Body of pancreas (tissue), 4 donors: ENCODE measurements at regions not wholly inside any gene's neighbourhood (a gene's known extent, or its start where the extent isn't known, plus 50 kb on each side); places are given as distances from the start of the nearest gene placed in this dataset.

Experiments used
- ATAC-seq: fragments of 150-250 bp; one replicate; pipeline ENCODE4 v1.9.1; 2016
- DNase-seq, 4 donors: peaks; one replicate each; pipeline ENCODE4 v3.0.0-alpha.2; 2019
- H3K27ac ChIP-seq, 4 donors: fragments of 200-600 bp; sonication (generic); 1 replicate in 3 of 4; 2 replicates in 1 of 4; pipeline versions ENCODE4 v1.5.1 to v1.6.1; 2016 to 2019; ENCODE audit warnings: mild to moderate bottlenecking in 1 of 4, mixed read lengths in 1 of 4, moderate library complexity in 1 of 4
- H3K27me3 ChIP-seq, 2 donors: fragments of 200-600 bp; sonication (generic); one replicate each; pipeline ENCODE4 v1.6.0; 2016; ENCODE audit warnings: mild to moderate bottlenecking in 1 of 2
- H3K36me3 ChIP-seq, 2 donors: fragments of 200-600 bp; sonication (generic); replicated peaks in 1 of 2; 2 replicates each; pipeline ENCODE4 v1.5.1; 2016; ENCODE audit warnings: low read depth in 2 of 2; ENCODE audit not compliant: insufficient read depth in 1 of 2
- H3K4me1 ChIP-seq: fragments of 200-600 bp; sonication (generic); one replicate; pipeline ENCODE4 v1.6.0; 2016
- H3K4me3 ChIP-seq, 2 donors: fragments of 200-600 bp; sonication (generic); 1 replicate in 1 of 2; 2 replicates in 1 of 2; pipeline ENCODE4 v1.5.1; 2016 to 2019
- H3K9me3 ChIP-seq, 3 donors: fragments of 200-600 bp; sonication (generic); 1 replicate in 2 of 3; 2 replicates in 1 of 3; pipeline ENCODE4 v1.5.1; 2016
- POLR2A ChIP-seq, 3 donors: fragments of 450-650 bp; IDR thresholded peaks; one replicate each; pipeline ENCODE4 v1.6.1; 2016; ENCODE audit warnings: antibody characterized with exemption in 3 of 3, mild to moderate bottlenecking in 2 of 3
- WGBS, 2 donors: methylation state at CpG; one replicate each; pipeline ENCODE4 v1.1.5; 2017; 5-methylcytosine and 5-hydroxymethylcytosine counted together
- intact Hi-C: fragments of 100-400 bp; cut with DNase I; formaldehyde crosslinking; loops from one replicate; pipeline ENCODE4 v1.15.1; 2023
- TF ChIP-seq, protein P1 (sequence below), 7 experiments: fragments of 450-650 bp in 4 of 7; fragments of 200-600 bp in 3 of 7; sonication (generic) in 3 of 7; IDR thresholded peaks; one replicate each; pipeline ENCODE4 v1.5.1; 2016 to 2019; ENCODE audit warnings: antibody characterized with exemption in 7 of 7

GRCh38 chr15:70596354-70597055 lies 166.9 kb downstream of the UACA start:
- no peak for DNase-seq

DNA sequence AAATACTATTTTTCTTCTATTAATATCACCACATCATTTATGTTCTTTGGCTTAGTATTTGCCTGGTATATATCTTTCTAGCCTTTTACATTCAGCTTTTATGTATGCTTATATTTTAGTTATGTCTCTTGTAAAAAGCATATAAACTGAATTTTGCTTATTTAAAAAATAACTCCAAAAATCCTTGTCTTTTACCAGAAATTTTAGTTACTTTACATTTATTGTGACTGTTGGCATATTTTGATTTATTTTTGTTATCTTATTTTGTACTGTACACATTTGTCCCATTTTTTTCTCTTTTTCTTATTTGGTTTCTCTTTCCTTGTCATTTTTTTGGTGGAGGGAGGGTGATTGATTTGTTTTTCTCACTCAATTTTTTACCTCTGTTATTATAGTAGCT lies 169.6 kb downstream of the UACA start:
- no peak overlapping the region for H3K27ac ChIP-seq
- H3K9me3 ChIP-seq = peaks cover 0 to 8% (median 0%) of the 10 kb centered on the region in 3 donors

More at GRCh38 chr15:70596354-70597055, 166.9 kb downstream of the UACA start:
- Histone ChIP-seq H3K27me3 (no peaks in the 10 kb centered on the region), H3K36me3 (no peaks in the 10 kb centered on the region), H3K4me3 (no peak overlapping the region), H3K4me1 (no peaks in the 10 kb centered on the region), H3K9me3 (peaks cover 0 to 8% (median 0%) of the 10 kb centered on the region in 3 donors), H3K27ac (no peak overlapping the region)
- ATAC-seq = no peak
- 90 to 94% methylated on average over 2 of the region's 2 CpGs for WGBS, 2 donors
- intact Hi-C loops = no loop called here
- TF ChIP-seq, protein P1, sequence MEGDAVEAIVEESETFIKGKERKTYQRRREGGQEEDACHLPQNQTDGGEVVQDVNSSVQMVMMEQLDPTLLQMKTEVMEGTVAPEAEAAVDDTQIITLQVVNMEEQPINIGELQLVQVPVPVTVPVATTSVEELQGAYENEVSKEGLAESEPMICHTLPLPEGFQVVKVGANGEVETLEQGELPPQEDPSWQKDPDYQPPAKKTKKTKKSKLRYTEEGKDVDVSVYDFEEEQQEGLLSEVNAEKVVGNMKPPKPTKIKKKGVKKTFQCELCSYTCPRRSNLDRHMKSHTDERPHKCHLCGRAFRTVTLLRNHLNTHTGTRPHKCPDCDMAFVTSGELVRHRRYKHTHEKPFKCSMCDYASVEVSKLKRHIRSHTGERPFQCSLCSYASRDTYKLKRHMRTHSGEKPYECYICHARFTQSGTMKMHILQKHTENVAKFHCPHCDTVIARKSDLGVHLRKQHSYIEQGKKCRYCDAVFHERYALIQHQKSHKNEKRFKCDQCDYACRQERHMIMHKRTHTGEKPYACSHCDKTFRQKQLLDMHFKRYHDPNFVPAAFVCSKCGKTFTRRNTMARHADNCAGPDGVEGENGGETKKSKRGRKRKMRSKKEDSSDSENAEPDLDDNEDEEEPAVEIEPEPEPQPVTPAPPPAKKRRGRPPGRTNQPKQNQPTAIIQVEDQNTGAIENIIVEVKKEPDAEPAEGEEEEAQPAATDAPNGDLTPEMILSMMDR (IDR thresholded peaks at IDR 0.05) = no peak
- TF ChIP-seq POLR2A (IDR thresholded peaks at IDR 0.05) = no peak

DNA sequence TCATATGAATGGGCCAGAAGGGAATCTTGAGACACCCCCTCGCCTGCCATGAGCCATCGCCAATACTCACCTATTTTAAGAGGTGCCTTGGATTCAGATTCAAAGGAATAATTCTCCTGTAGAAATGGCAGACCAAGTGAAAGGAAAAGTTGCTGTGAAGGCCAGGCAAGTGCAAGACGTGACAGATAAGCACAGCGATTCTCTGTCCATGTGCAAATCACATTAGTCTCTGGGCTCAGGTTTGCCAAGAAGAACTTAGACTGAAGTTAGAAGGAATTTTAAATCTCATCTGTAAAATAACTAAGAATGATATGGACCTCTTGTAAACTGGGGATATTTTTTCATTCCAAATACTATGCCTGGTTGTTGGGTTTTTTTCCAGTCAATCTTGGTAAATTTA lies 173.6 kb downstream of the UACA start:
- ATAC-seq (no peak), DNase-seq (no peak)
- Histone ChIP-seq H3K27me3 (no peaks in the 10 kb centered on the region), H3K36me3 (no peaks in the 10 kb centered on the region), H3K9me3 (peaks cover 0 to 8% (median 0%) of the 10 kb centered on the region in 3 donors), H3K4me3 (no peak overlapping the region), H3K27ac (no peak overlapping the region), H3K4me1 (peaks cover 6% of the 10 kb centered on the region)
- intact Hi-C loops = no loop called here
- WGBS, 2 donors = 58 to 60% methylated on average over 4 of the region's 4 CpGs
- TF ChIP-seq POLR2A (IDR thresholded peaks at IDR 0.05) = no peak
- TF ChIP-seq, protein P1 (IDR thresholded peaks at IDR 0.05) = no peak

More for the DNA sequence above, 169.6 kb downstream of the UACA start:
- intact Hi-C loops = no loop called here
- no peaks in the 10 kb centered on the region for H3K36me3 ChIP-seq
- no peak overlapping the region for H3K4me3 ChIP-seq
- DNase-seq (no peak), ATAC-seq (no peak)
- TF ChIP-seq POLR2A (IDR thresholded peaks at IDR 0.05) = no peak
- TF ChIP-seq, protein P1 (IDR thresholded peaks at IDR 0.05) = no peak
- no peaks in the 10 kb centered on the region for H3K27me3 ChIP-seq
- no peaks in the 10 kb centered on the region for H3K4me1 ChIP-seq

- no peak overlapping the region for H3K27ac ChIP-seq
- no peak overlapping the region for H3K4me3 ChIP-seq
- ATAC-seq = no peak
- DNase-seq = no peak
- no peaks in the 10 kb centered on the region for H3K36me3 ChIP-seq
- intact Hi-C loops = no loop called here
- no peaks in the 10 kb centered on the region for H3K27me3 ChIP-seq
- H3K9me3 ChIP-seq = peaks cover 0 to 8% (median 0%) of the 10 kb centered on the region in 3 donors
- no peak for TF ChIP-seq POLR2A (IDR thresholded peaks at IDR 0.05)
- TF ChIP-seq, protein P1 (IDR thresholded peaks at IDR 0.05) = no peak
- peaks cover 6% of the 10 kb centered on the region for H3K4me1 ChIP-seq
These were observed 174.1 kb downstream of the UACA start for GRCh38 chr15:70589221-70589620.

- peaks cover 0 to 8% (median 0%) of the 10 kb centered on the region in 3 donors for H3K9me3 ChIP-seq
- WGBS, 2 donors = 72 to 81% methylated on average over 4 of the region's 4 CpGs
- no peak overlapping the region for H3K4me3 ChIP-seq
- DNase-seq (no peak), ATAC-seq (no peak)
- H3K27me3 ChIP-seq = no peaks in the 10 kb centered on the region
- H3K4me1 ChIP-seq = peaks cover 6% of the 10 kb centered on the region
- H3K27ac ChIP-seq = no peak overlapping the region
- no peaks in the 10 kb centered on the region for H3K36me3 ChIP-seq
- intact Hi-C loops = no loop called here
- TF ChIP-seq, protein P1 (IDR thresholded peaks at IDR 0.05) = no peak
- TF ChIP-seq POLR2A (IDR thresholded peaks at IDR 0.05) = no peak
These were observed 174.7 kb downstream of the UACA start for GRCh38 chr15:70588613-70589012.
